AG09309 (cell line): ENCODE measurements at regions not wholly inside any gene's neighbourhood (a gene's known extent, or its start where the extent isn't known, plus 50 kb on each side); places are given as distances from the start of the nearest gene placed in this dataset.
A peak's percentile ranks its signal among the peaks of the same experiment; 100 is the strongest.

ENCODE experiments used
- DNase-seq: peaks from one replicate; pipeline ENCODE4 v3.0.0-alpha.2; 2010; ENCODE audit warnings: low read depth
- H3K4me3 ChIP-seq: 2 replicates; pipeline ENCODE4 v1.5.1; 2011; ENCODE audit warnings: mild to moderate bottlenecking, low read depth, low read length, moderate library complexity; ENCODE audit not compliant: control insufficient read depth
- CTCF ChIP-seq: IDR thresholded peaks from 2 replicates; pipeline ENCODE4 v1.5.1; 2011; ENCODE audit warnings: mild to moderate bottlenecking, low read depth, low read length, inconsistent platforms; ENCODE audit not compliant: insufficient read depth, control insufficient read depth; ENCODE audit errors: missing control alignments

DNA sequence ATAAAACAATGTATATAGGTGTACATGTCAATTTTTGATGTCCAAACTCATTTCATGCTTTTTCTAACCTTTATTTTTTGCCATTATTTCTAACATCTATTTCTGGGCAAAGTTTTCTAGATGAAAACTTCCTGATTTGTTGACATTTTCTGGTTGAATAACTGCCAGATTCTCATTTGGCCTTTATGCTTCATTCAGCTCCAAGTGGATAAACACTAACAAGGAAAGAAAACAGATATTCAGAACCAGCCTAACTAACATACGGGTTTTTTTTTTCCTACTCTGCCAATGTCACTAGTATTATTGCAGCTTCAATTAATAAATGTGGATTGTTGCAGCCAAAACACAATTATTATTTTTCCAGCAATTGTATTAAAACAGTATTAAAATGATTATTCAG lies 50.9 kb upstream of the RAP1GDS1 start:
- TF ChIP-seq CTCF = no peak
- no peak for DNase-seq
- no peak overlapping the region for H3K4me3 ChIP-seq

DNA sequence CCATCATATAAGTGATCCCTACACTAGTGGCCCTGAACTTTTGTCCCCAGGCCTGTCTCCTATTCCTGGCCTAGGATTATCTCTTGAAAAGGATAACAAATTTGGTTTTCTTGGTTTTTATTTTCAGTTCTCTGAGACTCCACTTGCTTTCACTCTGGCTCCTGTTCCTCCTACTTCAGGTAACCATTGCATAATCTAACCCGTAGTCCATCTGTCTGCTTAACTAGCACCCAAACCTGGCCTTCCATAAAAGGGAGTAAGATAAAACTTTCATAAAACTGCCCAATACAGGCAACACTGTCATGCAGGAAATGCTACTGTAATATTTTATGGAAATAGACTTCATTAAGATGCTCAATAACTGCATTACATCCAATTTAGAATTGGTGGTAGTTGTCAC lies 52.1 kb upstream of the RAP1GDS1 start:
- no peak overlapping the region for H3K4me3 ChIP-seq
- no peak for TF ChIP-seq CTCF
- DNase-seq = no peak

DNA sequence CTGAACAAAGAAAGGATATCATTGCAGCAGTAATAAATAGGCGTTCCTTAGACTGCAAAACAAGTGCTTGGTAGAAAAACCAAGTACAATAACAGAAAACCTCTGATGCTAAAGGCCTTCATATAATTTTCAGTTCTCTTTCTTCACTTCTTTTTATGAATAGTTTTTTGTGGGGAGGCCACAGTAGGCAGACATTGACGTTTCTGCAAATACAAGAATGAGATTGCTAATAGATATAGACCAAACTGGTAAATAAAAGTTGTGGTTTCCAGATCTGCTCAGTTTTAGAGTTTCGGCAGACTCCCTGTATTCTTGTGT lies 57.0 kb upstream of the RAP1GDS1 start:
- DNase-seq = no peak
- no peak overlapping the region for H3K4me3 ChIP-seq
- TF ChIP-seq CTCF = no peak

GRCh38 chr4:98203332-98204235 lies 57.6 kb upstream of the RAP1GDS1 start:
- TF ChIP-seq CTCF = no peak
- H3K4me3 ChIP-seq = no peak overlapping the region

DNA sequence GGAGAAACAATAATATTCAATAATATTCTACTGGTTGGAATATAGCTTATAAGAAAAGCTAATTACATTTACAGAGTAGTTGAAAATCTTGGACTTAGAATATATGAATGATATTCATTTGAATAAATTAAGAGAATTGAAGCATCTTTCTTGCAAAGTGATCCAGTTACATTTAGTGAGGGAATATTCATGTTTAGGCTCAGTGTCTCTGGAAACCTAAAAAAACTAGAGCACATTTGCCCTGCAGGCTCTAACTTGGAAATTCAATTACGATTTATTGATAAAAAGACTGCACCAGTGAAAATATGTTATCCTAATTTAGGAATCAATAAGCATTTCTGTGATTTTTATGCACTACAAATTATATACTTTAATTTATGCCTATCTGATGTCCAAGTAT lies 58.3 kb upstream of the RAP1GDS1 start:
- H3K4me3 ChIP-seq = no peak overlapping the region
- TF ChIP-seq CTCF = no peak
- no peak for DNase-seq

More at GRCh38 chr4:98203332-98204235, 57.6 kb upstream of the RAP1GDS1 start:
- no peak for DNase-seq

- peak; percentile 31 for TF ChIP-seq CTCF
- no peak overlapping the region for H3K4me3 ChIP-seq
- DNase-seq = no peak
Measured at GRCh38 chr4:98199247-98199646, 56.0 kb upstream of the STPG2 start.
